Erythroblast (primary cell): ENCODE measurements at regions not wholly inside any gene's neighbourhood (a gene's known extent, or its start where the extent isn't known, plus 50 kb on each side); places are given as distances from the start of the nearest gene placed in this dataset.

Experiments
- GATA1 ChIP-seq: IDR thresholded peaks from 2 replicates; pipeline ENCODE4 v1.6.1; 2011; ENCODE audit warnings: low read depth, mild to moderate bottlenecking, control low read depth, low read length, moderate library complexity
- POLR2A ChIP-seq: IDR thresholded peaks from 2 replicates; pipeline ENCODE4 v1.6.1; 2011; ENCODE audit warnings: mild to moderate bottlenecking, low read length

DNA sequence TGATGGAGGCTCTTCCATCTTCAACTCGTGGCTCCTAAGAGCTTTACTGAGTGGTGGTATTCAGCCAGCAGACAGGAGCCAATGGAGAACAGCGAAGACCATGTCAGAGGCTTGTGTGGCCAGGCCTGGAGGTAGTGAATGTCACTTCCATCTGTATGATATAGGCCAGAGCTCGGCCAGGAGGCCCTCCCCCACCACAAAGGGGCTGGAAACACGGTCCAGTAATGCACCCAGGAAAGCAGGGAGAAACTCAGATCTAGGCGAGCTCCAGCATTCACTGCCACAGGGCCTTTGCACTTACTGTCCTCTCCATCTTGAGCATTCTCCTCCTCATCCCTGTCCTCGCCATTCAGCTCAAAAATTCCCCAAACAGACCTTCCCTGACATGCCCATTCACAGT lies 555.3 kb upstream of the C16orf82 start:
- TF ChIP-seq POLR2A (no peak), GATA1 (no peak)
